ENCODE measurements at regions not wholly inside any gene's neighbourhood (a gene's known extent, or its start where the extent isn't known, plus 50 kb on each side); places are given as distances from the start of the nearest gene placed in this dataset.

DNA sequence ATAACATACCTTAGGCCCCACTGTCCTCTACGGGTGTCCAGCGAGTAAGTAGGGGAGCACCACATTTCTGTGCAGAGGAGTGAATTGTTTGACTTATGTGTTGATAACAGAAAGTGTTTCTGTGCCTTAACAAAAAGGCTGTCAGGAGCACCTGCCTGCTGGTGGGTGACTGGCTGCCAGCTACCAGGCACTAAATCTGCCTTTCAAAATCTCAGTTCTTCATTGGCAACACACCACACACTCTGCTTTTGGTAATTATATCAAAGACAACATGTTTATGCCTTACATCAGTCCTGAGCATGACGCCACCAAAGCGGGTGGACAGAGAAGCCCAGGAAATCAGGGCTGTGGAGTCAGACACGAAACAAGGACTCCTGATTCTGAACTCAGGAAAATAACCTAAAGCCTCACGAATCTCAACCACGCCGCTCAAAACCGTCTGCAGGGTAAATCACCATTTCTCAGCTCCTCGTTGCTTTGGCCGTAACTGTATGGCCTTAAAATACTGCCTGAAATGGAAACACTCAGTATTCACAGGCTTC, 105.2 kb upstream of the SOX1 start:
- H3K4me3 ChIP-seq (ENCODE audit: extremely low read depth, insufficient read depth, low read length, poor library complexity, severe bottlenecking): no peak overlapping the region
- H3K27ac ChIP-seq (ENCODE audit: low read depth, low read length, severe bottlenecking): no peak overlapping the region
- H3K9me3 ChIP-seq (ENCODE audit: control insufficient read depth, low read length): no peaks in the 10 kb centered on the region
- 90 to 94% methylated on average over 9 to 10 of the region's 11 CpGs for WGBS, 2 experiments (ENCODE audit: insufficient coverage in 2 of 2)
- H3K36me3 ChIP-seq (ENCODE audit: control insufficient read depth, insufficient read depth, low read length): no peaks in the 10 kb centered on the region
- no peaks in the 10 kb centered on the region for H3K4me1 ChIP-seq (ENCODE audit: control insufficient read depth, insufficient read depth, low read length, poor library complexity, severe bottlenecking)

DNA sequence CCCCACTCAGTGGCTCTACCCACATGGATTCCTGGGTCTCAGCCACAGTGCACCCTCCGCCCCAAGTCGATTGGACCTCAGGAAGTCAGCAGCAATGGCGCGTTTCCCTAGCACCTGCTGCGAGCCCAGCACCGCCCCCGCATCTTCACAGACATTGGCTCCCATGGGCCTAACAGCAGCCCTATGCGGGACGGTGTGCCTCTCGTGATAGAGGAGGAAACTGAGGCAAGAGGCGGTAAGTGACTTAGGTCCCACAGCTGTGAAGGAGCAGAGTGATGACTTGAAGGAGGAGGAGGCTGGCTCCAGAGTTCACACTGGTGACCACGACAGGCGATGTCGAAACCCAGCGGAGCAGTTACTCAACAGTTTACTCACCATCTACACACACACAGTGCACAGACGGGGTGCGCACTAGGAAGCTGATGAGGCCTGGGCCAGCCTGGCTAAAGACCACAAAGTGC, 104.5 kb upstream of the SOX1 start:
- no peaks in the 10 kb centered on the region for H3K4me1 ChIP-seq (ENCODE audit: control insufficient read depth, insufficient read depth, low read length, poor library complexity, severe bottlenecking)
- no peak overlapping the region for H3K27ac ChIP-seq (ENCODE audit: low read depth, low read length, severe bottlenecking)
- H3K36me3 ChIP-seq (ENCODE audit: control insufficient read depth, insufficient read depth, low read length): no peaks in the 10 kb centered on the region
- WGBS, 2 experiments (ENCODE audit: insufficient coverage in 2 of 2): 88 to 90% methylated on average over 10 to 12 of the region's 17 CpGs
- no peak overlapping the region for H3K4me3 ChIP-seq (ENCODE audit: extremely low read depth, insufficient read depth, low read length, poor library complexity, severe bottlenecking)
- no peaks in the 10 kb centered on the region for H3K9me3 ChIP-seq (ENCODE audit: control insufficient read depth, low read length)

DNA sequence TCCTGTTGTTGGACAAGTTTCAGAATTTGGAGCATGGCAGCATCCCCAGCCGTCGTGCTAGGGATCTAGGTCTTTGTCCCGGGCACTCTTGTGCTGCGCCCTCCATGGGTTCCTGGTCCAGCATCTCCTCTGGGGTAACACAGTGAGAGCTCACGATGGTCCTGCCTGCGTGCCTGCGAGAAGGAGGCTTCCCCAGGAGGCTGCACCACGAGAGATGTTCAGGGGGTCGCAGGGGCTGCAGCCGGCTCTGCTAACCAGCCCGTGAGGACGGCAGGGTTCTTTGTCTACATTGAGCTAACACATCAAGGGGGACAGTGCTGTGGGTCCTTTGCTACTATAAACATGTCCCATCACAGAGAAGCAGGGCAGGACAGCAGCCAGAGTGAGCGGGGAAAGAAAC, 103.9 kb upstream of the SOX1 start:
- Histone ChIP-seq H3K4me1 (ENCODE audit: control insufficient read depth, insufficient read depth, low read length, poor library complexity, severe bottlenecking) (no peaks in the 10 kb centered on the region), H3K9me3 (ENCODE audit: control insufficient read depth, low read length) (no peaks in the 10 kb centered on the region), H3K27ac (ENCODE audit: low read depth, low read length, severe bottlenecking) (no peak overlapping the region), H3K4me3 (ENCODE audit: extremely low read depth, insufficient read depth, low read length, poor library complexity, severe bottlenecking) (no peak overlapping the region), H3K36me3 (ENCODE audit: control insufficient read depth, insufficient read depth, low read length) (no peaks in the 10 kb centered on the region)
- 91 to 94% methylated on average over 12 to 13 of the region's 13 CpGs for WGBS, 2 experiments (ENCODE audit: insufficient coverage in 2 of 2)

DNA sequence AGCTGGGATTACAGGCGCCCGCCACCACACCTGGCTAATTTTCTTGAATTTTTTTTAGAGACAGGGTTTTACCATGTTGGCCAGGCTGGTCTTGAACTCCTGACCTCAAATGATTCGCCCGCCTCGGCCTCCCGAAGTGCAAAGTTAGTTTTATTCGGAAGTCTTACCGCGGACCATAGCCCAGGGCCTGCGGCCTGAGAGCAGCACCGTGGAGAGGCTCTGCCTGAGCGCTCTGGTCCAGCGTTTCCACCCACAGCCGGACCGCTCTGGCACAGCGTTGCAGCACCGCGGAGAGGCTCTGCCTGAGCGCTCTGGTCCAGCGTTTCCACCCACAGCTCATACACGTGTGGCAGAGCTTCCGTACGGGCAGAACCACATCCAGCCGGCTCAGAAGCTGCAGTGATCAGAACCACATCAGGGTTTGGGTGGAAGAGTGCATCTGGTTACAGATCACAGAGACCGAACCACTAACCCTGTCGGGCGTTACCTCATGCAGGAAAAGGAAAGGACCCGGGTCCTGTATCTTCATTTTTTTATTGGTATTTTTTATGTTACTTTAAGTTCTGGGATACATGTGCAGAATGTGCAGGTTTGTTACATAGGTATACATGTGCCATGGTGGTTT, 102.4 kb upstream of the SOX1 start:
- Histone ChIP-seq H3K36me3 (ENCODE audit: control insufficient read depth, insufficient read depth, low read length) (no peaks in the 10 kb centered on the region), H3K9me3 (ENCODE audit: control insufficient read depth, low read length) (no peaks in the 10 kb centered on the region), H3K27ac (ENCODE audit: low read depth, low read length, severe bottlenecking) (no peak overlapping the region), H3K4me1 (ENCODE audit: control insufficient read depth, insufficient read depth, low read length, poor library complexity, severe bottlenecking) (no peaks in the 10 kb centered on the region), H3K4me3 (ENCODE audit: extremely low read depth, insufficient read depth, low read length, poor library complexity, severe bottlenecking) (no peak overlapping the region)
- WGBS, 2 experiments (ENCODE audit: insufficient coverage in 2 of 2): 95 to 96% methylated on average over 25 to 28 of the region's 28 CpGs

DNA sequence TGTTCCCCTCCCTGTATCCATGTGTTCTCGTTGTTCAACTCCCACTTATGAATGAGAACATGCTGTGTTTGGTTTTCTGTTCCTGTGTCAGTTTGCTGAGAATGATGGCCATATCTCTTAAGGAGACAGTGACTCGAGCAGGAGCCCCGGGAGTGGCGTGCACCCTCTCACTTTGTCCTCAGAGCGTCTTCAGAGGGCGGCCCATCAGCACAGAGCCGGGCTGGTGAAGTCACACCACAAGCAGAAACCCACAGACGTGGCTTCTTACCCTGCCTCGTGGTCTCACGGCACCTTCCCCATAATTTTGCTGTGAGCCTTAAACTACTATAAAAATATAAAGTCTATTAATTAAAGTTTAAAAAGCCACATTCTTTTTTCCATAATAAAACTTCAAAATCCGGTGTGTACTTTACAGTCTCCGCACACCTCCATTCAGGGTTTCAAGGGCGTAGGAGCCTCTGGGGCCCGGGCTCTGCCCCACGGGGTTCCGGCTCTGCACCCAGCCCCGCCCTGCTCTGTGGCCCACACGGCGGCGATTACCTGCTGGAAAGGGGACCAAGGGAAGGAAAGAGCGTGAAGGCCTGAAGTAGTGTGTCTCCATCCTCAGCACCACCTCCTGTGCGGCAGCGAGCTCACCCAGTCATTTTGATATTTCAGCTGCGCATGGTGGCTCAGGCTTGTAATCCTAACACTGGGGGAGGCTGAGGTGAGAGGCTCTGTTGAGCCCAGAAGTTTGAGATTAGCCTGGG, 101.3 kb upstream of the SOX1 start:
- H3K4me1 ChIP-seq (ENCODE audit: control insufficient read depth, insufficient read depth, low read length, poor library complexity, severe bottlenecking): no peaks in the 10 kb centered on the region
- no peaks in the 10 kb centered on the region for H3K36me3 ChIP-seq (ENCODE audit: control insufficient read depth, insufficient read depth, low read length)
- no peaks in the 10 kb centered on the region for H3K9me3 ChIP-seq (ENCODE audit: control insufficient read depth, low read length)
- no peak overlapping the region for H3K4me3 ChIP-seq (ENCODE audit: extremely low read depth, insufficient read depth, low read length, poor library complexity, severe bottlenecking)
- H3K27ac ChIP-seq (ENCODE audit: low read depth, low read length, severe bottlenecking): no peak overlapping the region
- WGBS, 2 experiments (ENCODE audit: insufficient coverage in 2 of 2): 88 to 94% methylated on average over 9 to 18 of the region's 24 CpGs

DNA sequence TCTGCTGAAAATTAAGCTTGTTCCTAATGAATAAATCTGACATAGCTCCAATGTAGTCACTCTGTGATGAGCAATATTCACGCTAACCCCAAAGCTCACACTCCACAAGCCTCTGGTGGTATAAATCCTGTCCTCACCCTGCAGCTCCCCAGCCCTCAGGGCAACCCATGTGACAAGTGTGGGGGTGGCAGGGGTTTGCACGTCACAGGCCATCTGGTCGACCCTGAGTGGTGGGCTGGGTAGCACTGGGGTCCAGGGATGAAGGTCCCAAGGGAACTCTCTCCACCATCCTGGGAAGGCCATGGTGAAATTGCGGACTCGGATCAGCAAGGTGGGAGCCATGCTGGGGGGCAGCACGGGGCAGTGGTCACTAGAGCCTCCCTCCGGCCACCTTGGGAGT, 100.0 kb upstream of the SOX1 start:
- no peaks in the 10 kb centered on the region for H3K9me3 ChIP-seq (ENCODE audit: control insufficient read depth, low read length)
- H3K27ac ChIP-seq (ENCODE audit: low read depth, low read length, severe bottlenecking): no peak overlapping the region
- 66 to 96% methylated on average over 4 to 5 of the region's 7 CpGs for WGBS, 2 experiments (ENCODE audit: insufficient coverage in 2 of 2)
- H3K4me1 ChIP-seq (ENCODE audit: control insufficient read depth, insufficient read depth, low read length, poor library complexity, severe bottlenecking): no peaks in the 10 kb centered on the region
- H3K4me3 ChIP-seq (ENCODE audit: extremely low read depth, insufficient read depth, low read length, poor library complexity, severe bottlenecking): no peak overlapping the region
- no peaks in the 10 kb centered on the region for H3K36me3 ChIP-seq (ENCODE audit: control insufficient read depth, insufficient read depth, low read length)

DNA sequence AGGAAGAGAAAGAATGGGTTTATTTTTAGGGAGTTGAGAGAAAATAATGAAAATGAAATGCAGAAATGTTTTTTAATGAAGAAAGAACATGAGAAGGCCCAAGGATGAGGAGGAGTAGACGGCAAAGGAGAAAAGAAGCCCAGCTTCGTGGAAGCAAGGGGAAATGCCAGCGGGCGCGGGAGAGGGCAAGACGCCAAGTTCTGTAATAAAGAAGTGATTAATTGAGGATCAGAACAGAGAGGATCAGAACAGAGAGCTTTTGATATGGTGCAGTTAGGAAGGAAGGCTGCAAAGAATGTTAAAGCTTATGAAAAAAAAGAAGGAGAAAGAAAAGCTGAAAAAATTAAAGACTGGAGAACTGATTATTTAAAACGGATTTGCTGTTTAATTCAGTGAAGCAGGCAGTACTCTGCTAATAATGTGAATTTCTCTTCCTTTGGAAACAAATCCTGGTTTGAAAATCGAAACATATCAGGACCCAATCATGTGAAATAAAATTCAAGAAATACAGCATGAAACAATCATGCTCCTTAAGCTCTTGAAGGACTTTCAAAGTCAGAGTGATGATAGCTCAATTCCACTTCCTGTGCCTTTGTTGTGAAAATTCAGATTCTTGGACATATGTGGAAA, 99.3 kb upstream of the SOX1 start:
- Histone ChIP-seq H3K4me1 (ENCODE audit: control insufficient read depth, insufficient read depth, low read length, poor library complexity, severe bottlenecking) (no peaks in the 10 kb centered on the region), H3K9me3 (ENCODE audit: control insufficient read depth, low read length) (no peaks in the 10 kb centered on the region), H3K4me3 (ENCODE audit: extremely low read depth, insufficient read depth, low read length, poor library complexity, severe bottlenecking) (no peak overlapping the region), H3K27ac (ENCODE audit: low read depth, low read length, severe bottlenecking) (no peak overlapping the region), H3K36me3 (ENCODE audit: control insufficient read depth, insufficient read depth, low read length) (no peaks in the 10 kb centered on the region)
- 91% methylated on average over 8 of the region's 8 CpGs for WGBS, 2 experiments (ENCODE audit: insufficient coverage in 2 of 2)

DNA sequence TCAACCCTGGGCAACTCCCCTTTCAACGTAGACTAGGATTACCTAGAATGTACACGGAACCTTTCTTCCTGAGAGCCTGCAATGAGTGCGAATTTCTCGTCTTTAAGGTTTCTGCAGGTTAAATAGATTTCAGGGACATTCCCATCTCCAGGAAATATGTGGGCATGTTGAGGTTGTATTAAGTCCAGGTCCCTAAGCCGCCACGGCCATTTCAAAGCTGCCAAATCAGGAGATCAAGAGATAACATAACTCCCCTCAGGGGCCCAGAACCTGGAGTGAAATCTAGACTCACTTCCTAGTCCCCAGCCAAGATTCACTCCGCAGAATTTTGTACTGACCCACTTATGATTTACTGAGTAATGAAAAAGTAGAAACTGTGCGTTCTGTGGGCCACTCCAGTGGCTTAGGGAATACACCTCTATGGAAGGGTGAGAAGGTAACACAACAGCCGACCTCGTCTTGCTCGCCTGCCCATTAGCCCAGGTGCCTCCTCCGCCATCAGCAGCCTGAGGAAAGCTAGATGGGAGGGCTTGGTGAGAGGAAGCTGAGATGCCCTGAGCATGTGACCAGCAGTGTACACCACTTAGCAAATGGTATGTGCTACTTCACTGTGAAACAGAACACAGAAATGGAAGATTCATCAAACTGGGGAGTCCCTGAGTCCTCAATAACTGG, 98.5 kb upstream of the SOX1 start:
- H3K9me3 ChIP-seq (ENCODE audit: control insufficient read depth, low read length): no peaks in the 10 kb centered on the region
- 86 to 95% methylated on average over 8 to 10 of the region's 12 CpGs for WGBS, 2 experiments (ENCODE audit: insufficient coverage in 2 of 2)

DNA sequence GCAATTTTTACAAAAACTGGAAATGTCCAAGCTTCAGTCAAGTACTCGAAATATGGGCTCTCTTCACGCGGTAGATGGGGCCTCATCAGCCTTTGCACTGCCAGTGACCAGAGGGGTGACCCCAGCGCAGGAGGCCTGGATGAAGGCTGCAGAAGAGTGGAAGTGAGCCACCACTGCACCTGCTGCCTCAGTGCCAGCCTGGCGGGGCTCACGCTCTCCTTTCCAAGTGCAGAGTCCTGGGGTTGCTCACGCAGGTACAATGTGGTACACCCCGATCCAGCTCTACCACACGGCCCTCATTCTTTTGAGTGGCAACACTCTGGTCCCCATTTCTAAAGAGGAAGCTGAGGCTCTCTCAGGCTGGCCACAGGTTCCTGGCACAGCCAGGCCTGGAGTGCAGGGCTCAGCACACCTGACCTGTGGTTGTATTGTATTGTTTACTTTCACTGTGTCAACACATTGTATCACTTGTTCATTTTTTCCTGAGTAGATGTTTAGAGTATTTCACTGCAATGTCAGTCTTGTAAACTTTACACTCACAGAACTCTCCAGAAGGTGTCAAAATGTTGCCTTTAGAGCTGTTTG, 97.3 kb upstream of the SOX1 start:
- Histone ChIP-seq H3K36me3 (ENCODE audit: control insufficient read depth, insufficient read depth, low read length) (no peaks in the 10 kb centered on the region), H3K9me3 (ENCODE audit: control insufficient read depth, low read length) (no peaks in the 10 kb centered on the region), H3K4me3 (ENCODE audit: extremely low read depth, insufficient read depth, low read length, poor library complexity, severe bottlenecking) (no peak overlapping the region), H3K4me1 (ENCODE audit: control insufficient read depth, insufficient read depth, low read length, poor library complexity, severe bottlenecking) (no peaks in the 10 kb centered on the region), H3K27ac (ENCODE audit: low read depth, low read length, severe bottlenecking) (no peak overlapping the region)
- WGBS, 2 experiments (ENCODE audit: insufficient coverage in 2 of 2): 91 to 94% methylated on average over 9 of the region's 9 CpGs

More for the DNA sequence above, 98.5 kb upstream of the SOX1 start:
- Histone ChIP-seq H3K4me3 (ENCODE audit: extremely low read depth, insufficient read depth, low read length, poor library complexity, severe bottlenecking) (no peak overlapping the region), H3K27ac (ENCODE audit: low read depth, low read length, severe bottlenecking) (no peak overlapping the region), H3K36me3 (ENCODE audit: control insufficient read depth, insufficient read depth, low read length) (no peaks in the 10 kb centered on the region), H3K4me1 (ENCODE audit: control insufficient read depth, insufficient read depth, low read length, poor library complexity, severe bottlenecking) (no peaks in the 10 kb centered on the region)

DNA sequence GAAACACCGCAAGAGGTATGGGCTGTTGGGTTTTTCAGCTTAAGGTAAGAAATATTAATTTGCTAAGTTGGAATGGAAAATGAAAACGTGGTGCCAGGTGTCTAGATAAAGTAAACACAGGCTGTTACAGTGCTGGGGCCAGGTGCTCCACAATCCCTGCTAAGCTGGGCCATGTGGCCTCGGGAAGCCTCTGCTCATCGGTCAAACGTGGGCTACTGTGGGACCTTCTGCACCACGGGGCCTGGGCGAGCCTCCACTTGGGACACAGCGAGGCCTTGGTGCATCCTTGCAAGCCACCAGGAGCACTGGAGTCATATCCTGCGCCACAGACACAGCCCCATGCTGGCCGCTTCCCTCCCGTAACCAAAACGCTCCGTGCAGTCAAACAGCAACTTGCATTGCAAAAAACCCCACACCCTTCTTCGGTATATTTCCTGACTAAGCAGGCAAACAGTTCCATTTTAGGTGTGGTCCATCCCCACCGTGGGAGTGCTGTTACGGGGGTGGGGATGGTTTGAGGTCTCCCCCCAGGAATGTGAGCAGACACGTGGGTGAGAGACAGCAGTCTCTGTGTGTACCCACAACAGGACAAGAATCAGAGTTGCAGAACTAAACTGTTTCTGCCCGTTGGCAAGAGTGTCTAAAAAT, 96.3 kb upstream of the SOX1 start:
- Histone ChIP-seq H3K4me3 (ENCODE audit: extremely low read depth, insufficient read depth, low read length, poor library complexity, severe bottlenecking) (no peak overlapping the region), H3K4me1 (ENCODE audit: control insufficient read depth, insufficient read depth, low read length, poor library complexity, severe bottlenecking) (no peaks in the 10 kb centered on the region), H3K9me3 (ENCODE audit: control insufficient read depth, low read length) (no peaks in the 10 kb centered on the region), H3K27ac (ENCODE audit: low read depth, low read length, severe bottlenecking) (no peak overlapping the region), H3K36me3 (ENCODE audit: control insufficient read depth, insufficient read depth, low read length) (no peaks in the 10 kb centered on the region)
- WGBS, 2 experiments (ENCODE audit: insufficient coverage in 2 of 2): 85 to 91% methylated on average over 15 to 16 of the region's 18 CpGs
